ENCODE measurements at regions not wholly inside any gene's neighbourhood (a gene's known extent, or its start where the extent isn't known, plus 50 kb on each side); places are given as distances from the start of the nearest gene placed in this dataset.

DNA sequence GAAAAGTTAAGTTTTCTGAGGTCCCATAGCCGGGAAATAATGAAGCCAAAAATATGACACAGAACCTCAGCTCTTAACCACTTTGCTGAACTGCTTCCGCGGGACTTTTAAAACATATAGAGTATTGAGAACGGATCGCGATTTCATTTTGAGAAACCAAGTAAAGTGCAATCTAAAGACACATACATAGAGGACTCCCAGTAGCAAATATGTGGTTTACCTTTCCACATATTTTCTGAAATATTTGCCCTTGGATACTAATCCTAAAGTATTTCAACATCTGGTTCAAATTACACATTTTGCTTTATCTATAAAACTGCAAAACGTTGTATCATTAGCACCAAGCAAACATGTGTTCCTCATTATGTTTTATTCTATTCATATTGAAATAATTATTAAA, 776.5 kb downstream of the ROBO2 start:
- no peak for DNase-seq
- Histone ChIP-seq H3K27me3 (ENCODE audit: insufficient read depth, low read depth, severe bottlenecking) (no peaks in the 10 kb centered on the region), H3K9me3 (ENCODE audit: severe bottlenecking) (no peaks in the 10 kb centered on the region), H3K27ac (no peak overlapping the region), H3K4me3 (ENCODE audit: low read depth, low read length) (no peak overlapping the region), H3K36me3 (no peaks in the 10 kb centered on the region)
- TF ChIP-seq, protein P1, sequence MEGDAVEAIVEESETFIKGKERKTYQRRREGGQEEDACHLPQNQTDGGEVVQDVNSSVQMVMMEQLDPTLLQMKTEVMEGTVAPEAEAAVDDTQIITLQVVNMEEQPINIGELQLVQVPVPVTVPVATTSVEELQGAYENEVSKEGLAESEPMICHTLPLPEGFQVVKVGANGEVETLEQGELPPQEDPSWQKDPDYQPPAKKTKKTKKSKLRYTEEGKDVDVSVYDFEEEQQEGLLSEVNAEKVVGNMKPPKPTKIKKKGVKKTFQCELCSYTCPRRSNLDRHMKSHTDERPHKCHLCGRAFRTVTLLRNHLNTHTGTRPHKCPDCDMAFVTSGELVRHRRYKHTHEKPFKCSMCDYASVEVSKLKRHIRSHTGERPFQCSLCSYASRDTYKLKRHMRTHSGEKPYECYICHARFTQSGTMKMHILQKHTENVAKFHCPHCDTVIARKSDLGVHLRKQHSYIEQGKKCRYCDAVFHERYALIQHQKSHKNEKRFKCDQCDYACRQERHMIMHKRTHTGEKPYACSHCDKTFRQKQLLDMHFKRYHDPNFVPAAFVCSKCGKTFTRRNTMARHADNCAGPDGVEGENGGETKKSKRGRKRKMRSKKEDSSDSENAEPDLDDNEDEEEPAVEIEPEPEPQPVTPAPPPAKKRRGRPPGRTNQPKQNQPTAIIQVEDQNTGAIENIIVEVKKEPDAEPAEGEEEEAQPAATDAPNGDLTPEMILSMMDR (IDR thresholded peaks at IDR 0.05; ENCODE audit: low read depth, low read length) = no peak

DNA sequence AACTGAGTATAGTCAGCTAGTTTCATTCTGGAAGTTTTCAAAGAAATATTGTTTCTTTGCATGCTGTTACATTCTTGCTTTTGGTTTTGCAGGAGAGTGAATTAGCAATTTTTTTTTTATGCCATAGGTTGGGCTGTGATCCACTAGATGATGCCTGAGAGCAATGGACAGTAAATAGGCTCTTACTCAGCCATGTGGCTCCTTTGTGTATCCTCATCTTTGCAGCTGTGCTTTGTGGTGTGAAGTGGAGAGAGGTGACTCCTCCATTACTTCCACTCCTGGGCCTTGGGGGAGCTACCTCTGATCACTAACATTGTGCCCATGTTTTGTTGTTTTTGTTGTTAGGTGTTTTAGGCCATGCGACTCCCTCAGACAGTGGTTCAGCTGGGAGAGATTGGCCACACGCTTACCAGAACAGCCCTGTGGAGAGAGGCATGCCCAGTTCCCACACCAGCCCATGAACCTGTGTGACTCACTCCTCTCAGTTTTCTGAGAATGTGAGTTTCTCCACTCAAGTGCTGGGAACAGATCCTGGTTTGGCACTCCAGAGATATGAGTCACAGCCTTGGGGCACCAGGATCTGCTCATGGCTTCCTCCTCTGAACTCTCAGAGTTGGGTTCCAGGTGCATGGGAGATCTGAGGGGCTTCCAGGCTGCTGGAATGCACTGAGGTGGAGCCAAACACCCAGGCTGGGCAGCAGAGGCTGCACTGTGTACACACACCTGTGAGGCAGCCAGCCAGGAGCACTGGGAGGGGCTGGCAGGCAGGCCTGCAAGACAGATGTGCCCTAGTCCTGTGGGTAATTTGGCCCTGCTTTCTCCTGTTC, 785.3 kb downstream of the ROBO2 start:
- H3K27ac ChIP-seq = no peak overlapping the region
- H3K9me3 ChIP-seq (ENCODE audit: severe bottlenecking) = no peaks in the 10 kb centered on the region
- H3K36me3 ChIP-seq = no peaks in the 10 kb centered on the region
- no peak for DNase-seq
- no peak overlapping the region for H3K4me3 ChIP-seq (ENCODE audit: low read depth, low read length)
- H3K27me3 ChIP-seq (ENCODE audit: insufficient read depth, low read depth, severe bottlenecking) = no peaks in the 10 kb centered on the region
- TF ChIP-seq, protein P1 (IDR thresholded peaks at IDR 0.05; ENCODE audit: low read depth, low read length) = no peak

DNA sequence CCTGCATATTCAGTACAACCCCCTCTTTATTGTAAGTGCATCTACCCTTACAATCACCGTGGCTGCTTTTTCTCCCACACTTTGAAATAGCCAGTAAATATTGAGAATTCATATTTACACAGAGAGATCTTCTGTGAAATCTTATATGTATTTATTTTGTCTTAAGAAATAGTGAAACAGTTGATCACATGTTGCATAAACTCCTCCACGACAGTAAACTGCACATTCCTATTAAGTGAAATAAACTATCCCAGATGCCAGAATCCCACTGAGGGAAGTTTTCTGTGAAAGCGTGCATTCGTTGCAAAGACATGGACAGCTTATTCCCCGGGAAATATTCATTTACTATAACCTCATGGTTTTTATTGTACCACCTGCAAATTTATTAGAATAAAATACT, 796.0 kb downstream of the ROBO2 start:
- TF ChIP-seq, protein P1 (IDR thresholded peaks at IDR 0.05; ENCODE audit: low read depth, low read length) = no peak

DNA sequence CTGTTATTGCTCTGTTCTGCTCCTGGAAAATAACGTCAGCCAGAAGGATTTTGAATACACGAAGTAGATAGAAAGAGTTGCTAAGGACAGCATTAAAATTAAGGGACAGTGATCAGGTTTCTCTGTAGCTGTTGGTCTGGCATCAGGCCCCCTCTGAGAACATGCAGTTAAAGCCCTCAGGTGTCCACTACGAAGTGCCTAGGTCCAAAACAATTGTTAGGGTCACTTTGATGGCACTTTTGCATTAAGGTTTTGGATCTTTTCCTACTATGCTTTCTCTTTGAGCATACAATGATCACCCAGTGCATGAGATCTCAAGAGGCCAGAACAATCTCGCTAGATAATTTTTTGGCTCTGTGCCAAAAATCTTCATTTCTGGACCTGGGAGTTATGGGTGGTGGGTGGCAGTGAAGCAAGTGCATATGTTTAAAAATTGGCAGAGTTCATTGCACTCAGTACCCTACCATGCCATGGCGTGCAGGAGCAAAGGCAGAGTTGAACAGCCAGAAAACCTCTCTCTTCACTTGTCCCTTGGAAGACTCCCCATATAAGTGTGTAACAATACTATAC, 797.6 kb downstream of the ROBO2 start:
- H3K27ac ChIP-seq = no peak overlapping the region
- peaks cover 4% of the 10 kb centered on the region for H3K9me3 ChIP-seq (ENCODE audit: severe bottlenecking)
- DNase-seq = no peak
- H3K4me3 ChIP-seq (ENCODE audit: low read depth, low read length) = no peak overlapping the region
- no peaks in the 10 kb centered on the region for H3K27me3 ChIP-seq (ENCODE audit: insufficient read depth, low read depth, severe bottlenecking)
- TF ChIP-seq, protein P1 (IDR thresholded peaks at IDR 0.05; ENCODE audit: low read depth, low read length) = no peak
- H3K36me3 ChIP-seq = no peaks in the 10 kb centered on the region

More for the DNA sequence above, 796.0 kb downstream of the ROBO2 start:
- H3K27me3 ChIP-seq (ENCODE audit: insufficient read depth, low read depth, severe bottlenecking) = no peaks in the 10 kb centered on the region
- no peak overlapping the region for H3K27ac ChIP-seq
- H3K4me3 ChIP-seq (ENCODE audit: low read depth, low read length) = no peak overlapping the region
- H3K9me3 ChIP-seq (ENCODE audit: severe bottlenecking) = peaks cover 4% of the 10 kb centered on the region
- no peak for DNase-seq
- no peaks in the 10 kb centered on the region for H3K36me3 ChIP-seq

DNA sequence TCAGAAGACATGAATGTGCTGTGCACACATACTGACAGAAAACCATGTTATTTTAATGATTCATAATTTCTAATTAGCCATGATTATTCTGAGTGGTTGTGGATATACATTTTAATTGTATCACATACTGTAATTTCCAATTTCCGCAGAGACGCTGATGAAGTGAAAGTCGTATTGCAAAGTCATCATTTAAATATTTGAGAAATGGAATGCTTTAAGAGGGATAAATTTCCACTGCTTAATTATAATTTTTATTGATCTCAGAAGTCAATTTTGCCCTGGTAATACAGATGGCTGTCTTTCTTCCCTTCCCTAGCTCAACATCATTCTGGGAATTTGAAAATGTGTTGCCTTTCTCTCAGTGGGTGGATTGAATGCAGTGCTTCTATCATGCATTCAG, 819.3 kb downstream of the ROBO2 start:
- Histone ChIP-seq H3K27ac (no peak overlapping the region), H3K9me3 (ENCODE audit: severe bottlenecking) (no peaks in the 10 kb centered on the region), H3K27me3 (ENCODE audit: insufficient read depth, low read depth, severe bottlenecking) (no peaks in the 10 kb centered on the region), H3K4me3 (ENCODE audit: low read depth, low read length) (no peak overlapping the region), H3K36me3 (no peaks in the 10 kb centered on the region)
- TF ChIP-seq, protein P1 (IDR thresholded peaks at IDR 0.05; ENCODE audit: low read depth, low read length) = no peak
- no peak for DNase-seq
